GM13977 (cell line): ENCODE measurements at regions not wholly inside any gene's neighbourhood (a gene's known extent, or its start where the extent isn't known, plus 50 kb on each side); places are given as distances from the start of the nearest gene placed in this dataset.
"Not testable (repeated sequence)": the region's sequence is repeated elsewhere in the genome, so short reads cannot be mapped to it uniquely, and the experiment has no call there.

ENCODE experiments used
- DNase-seq: peaks from one replicate; pipeline ENCODE4 v3.0.0; 2012; ENCODE audit warnings: low spot score
- in situ Hi-C: fragments of 300-500 bp; cut with MboI; formaldehyde crosslinking; loops from one replicate; pipeline ENCODE4 v1.12.0; 2022; ENCODE audit warnings: low sequenced_read_pairs, low pct_unique_long_range_greater_than_20kb, mixed read lengths, inconsistent platforms; ENCODE audit not compliant: unreplicated experiment
- TF ChIP-seq, protein P1 (sequence below): IDR thresholded peaks from 2 replicates; pipeline ENCODE4 v1.5.1; 2012; ENCODE audit warnings: mild to moderate bottlenecking, control low read depth; ENCODE audit not compliant: insufficient read depth; ENCODE audit errors: extremely low read depth, missing control alignments

GRCh38 chrX:102784550-102784949 is 64.0 kb downstream of the GPRASP3 start:
- TF ChIP-seq, protein P1, sequence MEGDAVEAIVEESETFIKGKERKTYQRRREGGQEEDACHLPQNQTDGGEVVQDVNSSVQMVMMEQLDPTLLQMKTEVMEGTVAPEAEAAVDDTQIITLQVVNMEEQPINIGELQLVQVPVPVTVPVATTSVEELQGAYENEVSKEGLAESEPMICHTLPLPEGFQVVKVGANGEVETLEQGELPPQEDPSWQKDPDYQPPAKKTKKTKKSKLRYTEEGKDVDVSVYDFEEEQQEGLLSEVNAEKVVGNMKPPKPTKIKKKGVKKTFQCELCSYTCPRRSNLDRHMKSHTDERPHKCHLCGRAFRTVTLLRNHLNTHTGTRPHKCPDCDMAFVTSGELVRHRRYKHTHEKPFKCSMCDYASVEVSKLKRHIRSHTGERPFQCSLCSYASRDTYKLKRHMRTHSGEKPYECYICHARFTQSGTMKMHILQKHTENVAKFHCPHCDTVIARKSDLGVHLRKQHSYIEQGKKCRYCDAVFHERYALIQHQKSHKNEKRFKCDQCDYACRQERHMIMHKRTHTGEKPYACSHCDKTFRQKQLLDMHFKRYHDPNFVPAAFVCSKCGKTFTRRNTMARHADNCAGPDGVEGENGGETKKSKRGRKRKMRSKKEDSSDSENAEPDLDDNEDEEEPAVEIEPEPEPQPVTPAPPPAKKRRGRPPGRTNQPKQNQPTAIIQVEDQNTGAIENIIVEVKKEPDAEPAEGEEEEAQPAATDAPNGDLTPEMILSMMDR = no peak
- in situ Hi-C loops = no loop called here
- no peak for DNase-seq

GRCh38 chrX:102787283-102787682 is 66.7 kb downstream of the GPRASP3 start:
- no peak for DNase-seq
- TF ChIP-seq, protein P1 = no peak
- in situ Hi-C loops = no loop called here

GRCh38 chrX:102808336-102808735 is 87.8 kb downstream of the GPRASP3 start:
- TF ChIP-seq, protein P1 = no peak
- in situ Hi-C loops = no loop called here
- no peak for DNase-seq

GRCh38 chrX:102818269-102818668 is 97.7 kb downstream of the GPRASP3 start:
- DNase-seq, in situ Hi-C loops: not testable (repeated sequence)

- TF ChIP-seq, protein P1 = no peak
- in situ Hi-C loops = no loop called here
- no peak for DNase-seq
Measured at GRCh38 chrX:102832661-102833060, 104.4 kb upstream of the RAB40AL start.

DNA sequence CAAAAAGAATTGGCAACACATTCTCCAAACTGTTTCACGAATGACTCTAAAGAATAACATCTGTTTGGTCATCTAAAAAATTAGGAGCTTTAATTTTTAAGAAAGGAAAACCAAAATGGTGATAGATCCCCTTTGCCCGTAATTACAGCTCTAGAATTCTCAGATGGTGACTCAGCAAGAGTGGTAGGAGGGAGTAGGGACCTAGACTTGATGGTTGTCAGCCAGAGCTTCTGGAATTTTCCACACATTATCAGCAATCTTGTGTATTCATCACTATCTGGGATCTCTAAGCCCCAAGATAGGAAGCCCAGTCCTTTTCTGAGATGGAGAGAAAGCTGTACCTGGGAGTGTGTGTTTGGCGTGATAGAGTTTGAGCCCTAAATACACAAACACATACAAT is 103.9 kb upstream of the RAB40AL start:
- DNase-seq = no peak
- in situ Hi-C loops = no loop called here
- TF ChIP-seq, protein P1 = no peak

GRCh38 chrX:102835504-102836146 is 101.4 kb upstream of the RAB40AL start:
- DNase-seq = peak; percentile 7
- TF ChIP-seq, protein P1 = peak; percentile 57
- in situ Hi-C loops = no loop called here
